ENCODE measurements at regions not wholly inside any gene's neighbourhood (a gene's known extent, or its start where the extent isn't known, plus 50 kb on each side); places are given as distances from the start of the nearest gene placed in this dataset.

DNA sequence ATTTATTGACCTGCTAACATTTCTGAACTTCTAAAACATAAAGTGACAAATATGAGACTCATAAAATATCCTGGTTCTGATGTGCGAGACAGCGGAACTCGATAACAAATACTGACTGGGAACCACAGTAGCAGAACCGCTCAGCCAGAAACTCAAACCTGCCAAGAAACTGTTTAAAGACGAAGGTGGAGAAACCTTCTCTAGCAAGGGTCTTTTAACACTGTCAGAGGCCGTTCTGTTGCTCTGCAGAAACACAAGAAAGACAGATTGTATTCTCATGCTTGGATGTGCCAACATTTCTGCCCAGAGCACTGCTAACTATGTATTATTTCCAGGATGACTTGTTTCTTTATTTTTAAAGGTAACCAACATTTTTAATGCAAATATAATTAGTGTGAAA, 514.8 kb upstream of the ADARB2 start:
- TF ChIP-seq, protein P1, sequence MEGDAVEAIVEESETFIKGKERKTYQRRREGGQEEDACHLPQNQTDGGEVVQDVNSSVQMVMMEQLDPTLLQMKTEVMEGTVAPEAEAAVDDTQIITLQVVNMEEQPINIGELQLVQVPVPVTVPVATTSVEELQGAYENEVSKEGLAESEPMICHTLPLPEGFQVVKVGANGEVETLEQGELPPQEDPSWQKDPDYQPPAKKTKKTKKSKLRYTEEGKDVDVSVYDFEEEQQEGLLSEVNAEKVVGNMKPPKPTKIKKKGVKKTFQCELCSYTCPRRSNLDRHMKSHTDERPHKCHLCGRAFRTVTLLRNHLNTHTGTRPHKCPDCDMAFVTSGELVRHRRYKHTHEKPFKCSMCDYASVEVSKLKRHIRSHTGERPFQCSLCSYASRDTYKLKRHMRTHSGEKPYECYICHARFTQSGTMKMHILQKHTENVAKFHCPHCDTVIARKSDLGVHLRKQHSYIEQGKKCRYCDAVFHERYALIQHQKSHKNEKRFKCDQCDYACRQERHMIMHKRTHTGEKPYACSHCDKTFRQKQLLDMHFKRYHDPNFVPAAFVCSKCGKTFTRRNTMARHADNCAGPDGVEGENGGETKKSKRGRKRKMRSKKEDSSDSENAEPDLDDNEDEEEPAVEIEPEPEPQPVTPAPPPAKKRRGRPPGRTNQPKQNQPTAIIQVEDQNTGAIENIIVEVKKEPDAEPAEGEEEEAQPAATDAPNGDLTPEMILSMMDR (IDR thresholded peaks at IDR 0.05): no peak
- no peak for TF ChIP-seq POLR2A (IDR thresholded peaks at IDR 0.05)
